IMR-90 (cell line): ENCODE measurements at regions not wholly inside any gene's neighbourhood (a gene's known extent, or its start where the extent isn't known, plus 50 kb on each side); places are given as distances from the start of the nearest gene placed in this dataset.

Source experiments
- ATAC-seq: fragments of 200-7000 bp; cut with Tn5 transposase; 2 replicates; pipeline ENCODE4 v1.9.1; 2020; ENCODE audit warnings: low read depth, mild to moderate bottlenecking, moderate library complexity
- BruUV-seq: library from RNA; stranded (reverse); fragments of 400-500 nt; replicated peaks from 2 replicates; lab custom pipeline; 2021; lab: Mats Ljungman, UMichigan
- CTCF ChIA-PET: fragments of 300-600 bp; formaldehyde crosslinking; extraction: SDS; loops from one replicate; lab custom pipeline; 2021; ENCODE audit warnings: antibody characterized with exemption; lab: Yijun Ruan, JAX
- POLR2A ChIA-PET: fragments of 300-600 bp; sonication (Branson Sonifier 250); formaldehyde crosslinking; loops from one replicate; lab custom pipeline; 2022; ENCODE audit warnings: antibody characterized with exemption; ENCODE audit not compliant: unreplicated experiment; lab: Charles Lee
- DNase-seq: peaks from one replicate; pipeline ENCODE4 v3.0.0; 2013
- H2AFZ ChIP-seq: replicated peaks from 2 replicates; pipeline ENCODE3; 2013; ENCODE audit warnings: low read length, mild to moderate bottlenecking; ENCODE audit not compliant: poor library complexity
- H2AK5ac ChIP-seq: 2 replicates; pipeline ENCODE4 v1.6.1; 2013; ENCODE audit warnings: low read depth, low read length, inconsistent platforms
- H2AK9ac ChIP-seq: replicated peaks from 2 replicates; pipeline ENCODE3; 2013; ENCODE audit warnings: mild to moderate bottlenecking, low read depth, low read length, moderate library complexity; ENCODE audit not compliant: poor library complexity
- H2BK120ac ChIP-seq: 2 replicates; pipeline ENCODE4 v1.6.1; 2013; ENCODE audit warnings: low read depth, low read length, inconsistent platforms
- H2BK15ac ChIP-seq: 3 replicates; pipeline ENCODE4 v1.6.1; 2013; ENCODE audit warnings: low read depth, low read length, inconsistent platforms
- H2BK20ac ChIP-seq: 2 replicates; pipeline ENCODE4 v1.6.1; 2013; ENCODE audit warnings: low read depth, mild to moderate bottlenecking, inconsistent platforms, low read length, moderate library complexity
- H2BK5ac ChIP-seq: 2 replicates; pipeline ENCODE4 v1.6.1; 2013; ENCODE audit warnings: mild to moderate bottlenecking, low read depth, low read length, inconsistent platforms; ENCODE audit not compliant: poor library complexity, severe bottlenecking
- H3K14ac ChIP-seq: replicated peaks from 2 replicates; pipeline ENCODE4 v1.6.1; 2013; ENCODE audit warnings: low read depth, low read length, inconsistent platforms
- H3K18ac ChIP-seq: 2 replicates; pipeline ENCODE4 v1.6.1; 2013; ENCODE audit warnings: low read depth, low read length, control low read depth
- H3K23ac ChIP-seq: 2 replicates; pipeline ENCODE4 v1.6.1; 2013; ENCODE audit warnings: low read depth, low read length, inconsistent platforms
- H3K27ac ChIP-seq: 2 replicates; pipeline ENCODE4 v1.5.1; 2013; ENCODE audit warnings: mild to moderate bottlenecking, control low read depth, low read length; ENCODE audit not compliant: insufficient read depth
- H3K27me3 ChIP-seq: 2 replicates; pipeline ENCODE4 v1.6.1; 2013; ENCODE audit warnings: low read length; ENCODE audit not compliant: control insufficient read depth, insufficient read depth
- H3K36me3 ChIP-seq: 2 replicates; pipeline ENCODE4 v1.6.1; 2013; ENCODE audit warnings: low read length, mixed read lengths; ENCODE audit not compliant: control insufficient read depth, insufficient read depth
- H3K4ac ChIP-seq: 2 replicates; pipeline ENCODE4 v1.6.1; 2013; ENCODE audit warnings: low read depth, low read length, inconsistent platforms
- H3K4me1 ChIP-seq: 2 replicates; pipeline ENCODE4 v1.6.1; 2013; ENCODE audit warnings: low read length, mixed read lengths; ENCODE audit not compliant: control insufficient read depth, insufficient read depth
- H3K4me2 ChIP-seq: 2 replicates; pipeline ENCODE4 v1.6.1; 2013; ENCODE audit warnings: low read depth, mild to moderate bottlenecking, control low read depth, low read length, moderate library complexity
- H3K4me3 ChIP-seq: 2 replicates; pipeline ENCODE4 v1.5.1; 2013; ENCODE audit warnings: low read depth, mild to moderate bottlenecking, control low read depth, low read length, moderate library complexity; ENCODE audit not compliant: insufficient read depth
- H3K56ac ChIP-seq: 2 replicates; pipeline ENCODE4 v1.6.1; 2013; ENCODE audit warnings: low read length, inconsistent platforms; ENCODE audit not compliant: insufficient read depth; ENCODE audit errors: extremely low read depth
- H3K79me1 ChIP-seq, 2 experiments: 2 replicates each; pipeline ENCODE4 v1.6.1; 2013; ENCODE audit warnings: low read length in 2 of 2, inconsistent platforms in 1 of 2, low read depth in 1 of 2
- H3K9ac ChIP-seq: 2 replicates; pipeline ENCODE4 v1.6.1; 2013; ENCODE audit warnings: low read depth, low read length, control low read depth
- H3K9me1 ChIP-seq: 2 replicates; pipeline ENCODE4 v1.6.1; 2013; ENCODE audit warnings: low read length, inconsistent platforms; ENCODE audit not compliant: insufficient read depth
- H3K9me3 ChIP-seq: 2 replicates; pipeline ENCODE4 v1.6.1; 2013; ENCODE audit warnings: low read length; ENCODE audit not compliant: control insufficient read depth, insufficient read depth
- H4K20me1 ChIP-seq: 2 replicates; pipeline ENCODE4 v1.6.1; 2013; ENCODE audit warnings: low read length, inconsistent platforms; ENCODE audit not compliant: insufficient read depth
- H4K5ac ChIP-seq: 2 replicates; pipeline ENCODE4 v1.6.1; 2013; ENCODE audit warnings: mild to moderate bottlenecking, low read depth, low read length, control low read depth
- H4K8ac ChIP-seq, 2 experiments: 2 replicates each; pipeline ENCODE4 v1.6.1; 2013; ENCODE audit warnings: low read depth in 2 of 2, low read length in 2 of 2, control low read depth in 1 of 2, inconsistent platforms in 1 of 2
- H4K91ac ChIP-seq: 2 replicates; pipeline ENCODE4 v1.6.1; 2013; ENCODE audit warnings: low read depth, low read length, inconsistent platforms; ENCODE audit not compliant: insufficient read depth
- CHD1 ChIP-seq: IDR thresholded peaks from 2 replicates; pipeline ENCODE4 v1.6.1; 2012; ENCODE audit warnings: low read depth, low read length, improper control_type of control experiment
- MXI1 ChIP-seq: IDR thresholded peaks from 2 replicates; pipeline ENCODE4 v1.6.1; 2012; ENCODE audit warnings: low read depth, mild to moderate bottlenecking, low read length, moderate library complexity, borderline replicate concordance
- POLR2A ChIP-seq: IDR thresholded peaks from 2 replicates; pipeline ENCODE4 v1.6.1; 2012; ENCODE audit warnings: mild to moderate bottlenecking, low read depth, low read length
- RAD21 ChIP-seq: IDR thresholded peaks from 2 replicates; pipeline ENCODE4 v1.6.1; 2012; ENCODE audit warnings: low read length, improper control_type of control experiment
- RFX5 ChIP-seq: IDR thresholded peaks from 2 replicates; pipeline ENCODE4 v1.8.0; 2012; ENCODE audit warnings: low read depth, mild to moderate bottlenecking, low read length, moderate library complexity
- USF2 ChIP-seq: fragments of 150-350 bp; IDR thresholded peaks from 2 replicates; pipeline ENCODE4 v1.6.1; 2017; ENCODE audit warnings: mild to moderate bottlenecking, antibody characterized with exemption, low read length, low read depth
- WGBS, 2 experiments: methylation state at CpG; one replicate each; pipeline versions ENCODE4 v1.1.5 to v1.1.7; 2013; ENCODE audit warnings: missing lambda C conversion rate in 2 of 2; ENCODE audit not compliant: insufficient read length in 1 of 2; ENCODE audit errors: extremely low coverage in 2 of 2; 5-methylcytosine and 5-hydroxymethylcytosine counted together
- dilution Hi-C: fragments of 300-500 bp; cut with HindIII; formaldehyde crosslinking; loops from one replicate; pipeline ENCODE4 v1.14.3; 2018; ENCODE audit warnings: low sequenced_read_pairs; ENCODE audit not compliant: unreplicated experiment
- in situ Hi-C: fragments of 300-500 bp; cut with MboI; formaldehyde crosslinking; loops from 3 replicates; pipeline ENCODE4 v1.14.3; 2019; ENCODE audit warnings: low sequenced_read_pairs, inconsistent platforms, mixed read lengths
- intact Hi-C: fragments of 100-400 bp; cut with micrococcal nuclease; formaldehyde crosslinking; loops from 2 replicates; pipeline ENCODE4 v1.10.0; 2022

DNA sequence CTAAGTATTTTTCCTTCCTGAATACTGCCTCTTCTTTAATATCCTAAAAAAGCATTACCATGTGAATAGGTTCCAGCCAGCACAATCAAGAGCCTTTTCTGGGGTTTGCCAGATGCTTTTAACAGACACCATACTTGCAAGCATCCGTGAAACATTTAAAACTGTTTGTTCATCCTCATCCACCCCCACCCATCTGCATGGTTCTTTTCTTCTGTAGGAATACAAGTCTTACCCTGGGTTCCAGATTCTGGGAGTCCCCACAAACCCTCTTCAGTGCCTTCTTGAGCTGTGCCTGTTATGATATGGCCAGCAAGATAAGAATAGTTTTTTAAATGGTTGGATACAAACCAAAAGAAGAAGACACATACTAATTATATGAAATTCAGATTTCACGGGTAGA is 354.9 kb upstream of the PLXNA2 start:
- Histone ChIP-seq H3K4me2 (no peak overlapping the region), H4K20me1 (no peaks in the 10 kb centered on the region), H2BK5ac (no peak overlapping the region), H2AK5ac (no peak overlapping the region), H3K36me3 (no peaks in the 10 kb centered on the region), H3K4me1 (no peaks in the 10 kb centered on the region), H3K27me3 (no peaks in the 10 kb centered on the region), H3K9me3 (peaks cover 3% of the 10 kb centered on the region; the same call in 1 of the 2 replicates), H4K8ac (no peak overlapping the region), H3K18ac (no peak overlapping the region), H2BK20ac (no peak overlapping the region), H3K56ac (no peak overlapping the region), H3K9me1 (no peaks in the 10 kb centered on the region), H2BK15ac (no peak overlapping the region), H3K4ac (no peak overlapping the region), H3K14ac (no peak overlapping the region), H2AFZ (no peak overlapping the region), H2BK120ac (no peak overlapping the region), H3K4me3 (no peak overlapping the region), H3K23ac (no peak overlapping the region), H4K5ac (no peak overlapping the region), H3K79me1 (no peaks in the 10 kb centered on the region), H3K27ac (no peak overlapping the region), H2AK9ac (no peak overlapping the region), H4K91ac (no peak overlapping the region), H3K9ac (no peak overlapping the region)
- ChIA-PET POLR2A (no interaction called here), CTCF (no interaction called here)
- ATAC-seq (no peak), DNase-seq (no peak)
- intact Hi-C loops (no loop called here), in situ Hi-C loops (no loop called here), dilution Hi-C loops (no loop called here)
- no CpG with 5 or more reads among the region's 2 CpGs for WGBS, 2 experiments
- BruUV-seq = no TSS peak
- no peak for TF ChIP-seq POLR2A
- TF ChIP-seq RFX5 = no peak
- no peak for TF ChIP-seq MXI1
- no peak for TF ChIP-seq USF2
- TF ChIP-seq CHD1 = no peak
- TF ChIP-seq RAD21 = no peak
